ENCODE measurements at regions not wholly inside any gene's neighbourhood (a gene's known extent, or its start where the extent isn't known, plus 50 kb on each side); places are given as distances from the start of the nearest gene placed in this dataset.
"Not testable (repeated sequence)": the region's sequence is repeated elsewhere in the genome, so short reads cannot be mapped to it uniquely, and the experiment has no call there.

GRCh38 chr7:79636849-79637248 lies 183.4 kb upstream of the MAGI2 start:
- no peaks in the 10 kb centered on the region for H3K27me3 ChIP-seq
- intact Hi-C loops (cut with DNase I; ENCODE audit: low total_unique reads): no loop called here

GRCh38 chr7:79625921-79626320 lies 172.5 kb upstream of the MAGI2 start:
- intact Hi-C loops (cut with DNase I; ENCODE audit: low total_unique reads); H3K9me3 ChIP-seq; H3K27ac ChIP-seq; DNase-seq; H3K4me3 ChIP-seq; H3K36me3 ChIP-seq; H3K4me1 ChIP-seq; H3K27me3 ChIP-seq: not testable (repeated sequence)

More at GRCh38 chr7:79636849-79637248, 183.4 kb upstream of the MAGI2 start:
- no peak for TF ChIP-seq POLR2A (IDR thresholded peaks at IDR 0.05)
- TF ChIP-seq CTCF (IDR thresholded peaks at IDR 0.05): no peak
- DNase-seq: no peak
- Histone ChIP-seq H3K4me1 (no peaks in the 10 kb centered on the region), H3K9me3 (no peaks in the 10 kb centered on the region), H3K27ac (no peak overlapping the region), H3K4me3 (no peak overlapping the region), H3K36me3 (no peaks in the 10 kb centered on the region)

GRCh38 chr7:79624336-79624735 lies 170.9 kb upstream of the MAGI2 start:
- Histone ChIP-seq H3K4me1 (no peaks in the 10 kb centered on the region), H3K9me3 (no peaks in the 10 kb centered on the region), H3K36me3 (no peaks in the 10 kb centered on the region), H3K27me3 (no peaks in the 10 kb centered on the region), H3K27ac (no peak overlapping the region), H3K4me3 (no peak overlapping the region)
- TF ChIP-seq POLR2A (IDR thresholded peaks at IDR 0.05) (no peak), CTCF (IDR thresholded peaks at IDR 0.05) (no peak)
- DNase-seq: no peak
- intact Hi-C loops (cut with DNase I; ENCODE audit: low total_unique reads): no loop called here

DNA sequence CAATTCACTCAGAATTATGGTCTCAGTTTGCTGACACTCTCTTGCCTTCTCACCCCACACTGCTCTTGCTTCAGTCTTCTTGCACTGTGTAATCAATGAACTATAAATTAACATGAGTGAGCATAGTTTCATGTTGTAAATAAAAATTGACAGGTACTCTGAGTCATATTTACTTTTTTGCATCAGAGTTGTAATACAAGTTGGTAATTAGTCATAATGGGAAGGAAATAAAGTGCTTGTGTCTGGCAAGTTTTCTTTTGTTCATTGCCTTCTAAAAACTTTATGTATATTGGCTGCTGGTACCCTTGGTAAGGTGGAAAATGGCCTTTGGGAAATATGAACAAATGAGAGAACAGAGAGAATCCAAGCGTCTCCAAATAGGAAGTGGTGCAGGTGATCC lies 169.3 kb upstream of the MAGI2 start:
- no peak for DNase-seq
- H3K27me3 ChIP-seq: no peaks in the 10 kb centered on the region
- H3K4me3 ChIP-seq: no peak overlapping the region
- no peak overlapping the region for H3K27ac ChIP-seq
- no peak for TF ChIP-seq POLR2A (IDR thresholded peaks at IDR 0.05)
- no peaks in the 10 kb centered on the region for H3K36me3 ChIP-seq
- no peaks in the 10 kb centered on the region for H3K4me1 ChIP-seq
- H3K9me3 ChIP-seq: no peaks in the 10 kb centered on the region
- intact Hi-C loops (cut with DNase I; ENCODE audit: low total_unique reads): no loop called here

GRCh38 chr7:79620291-79620690 lies 166.8 kb upstream of the MAGI2 start:
- Histone ChIP-seq H3K27me3 (no peaks in the 10 kb centered on the region), H3K9me3 (no peaks in the 10 kb centered on the region), H3K27ac (no peak overlapping the region), H3K4me1 (no peaks in the 10 kb centered on the region), H3K4me3 (no peak overlapping the region), H3K36me3 (no peaks in the 10 kb centered on the region)
- intact Hi-C loops (cut with DNase I; ENCODE audit: low total_unique reads): no loop called here
- DNase-seq: no peak
- TF ChIP-seq POLR2A (IDR thresholded peaks at IDR 0.05) (no peak), CTCF (IDR thresholded peaks at IDR 0.05) (no peak)

DNA sequence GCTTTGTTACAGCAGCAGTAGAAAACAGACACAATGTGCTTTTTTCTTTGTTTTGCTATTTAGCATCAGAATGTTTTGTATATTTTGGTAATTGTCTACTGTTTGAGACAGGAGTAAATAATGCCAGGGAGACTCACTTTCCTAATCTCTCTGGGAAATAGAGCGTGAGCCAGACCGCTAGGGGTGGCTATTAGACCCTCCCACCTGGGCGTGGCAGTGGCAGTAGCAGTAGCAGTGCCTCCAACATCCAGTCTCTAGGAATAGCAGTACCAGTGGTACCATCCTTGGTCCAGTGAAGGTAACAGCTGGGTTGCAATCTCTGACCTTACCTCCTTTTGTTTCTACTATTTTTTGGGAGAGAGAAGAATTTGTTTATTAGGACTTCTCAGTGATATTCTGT lies 165.7 kb upstream of the MAGI2 start:
- DNase-seq: no peak
- intact Hi-C loops (cut with DNase I; ENCODE audit: low total_unique reads): no loop called here
- Histone ChIP-seq H3K27me3 (no peaks in the 10 kb centered on the region), H3K27ac (no peak overlapping the region), H3K4me1 (no peaks in the 10 kb centered on the region), H3K4me3 (no peak overlapping the region), H3K36me3 (no peaks in the 10 kb centered on the region), H3K9me3 (no peaks in the 10 kb centered on the region)
- no peak for TF ChIP-seq POLR2A (IDR thresholded peaks at IDR 0.05)
- TF ChIP-seq CTCF (IDR thresholded peaks at IDR 0.05): no peak

Measured in uterus (tissue), 3 donors.